Fibroblast of skin of abdomen (primary cell): ENCODE measurements at regions not wholly inside any gene's neighbourhood (a gene's known extent, or its start where the extent isn't known, plus 50 kb on each side); places are given as distances from the start of the nearest gene placed in this dataset.

Experiments used
- DNase-seq: peaks from one replicate; pipeline ENCODE4 v3.0.0-alpha.2; 2013

DNA sequence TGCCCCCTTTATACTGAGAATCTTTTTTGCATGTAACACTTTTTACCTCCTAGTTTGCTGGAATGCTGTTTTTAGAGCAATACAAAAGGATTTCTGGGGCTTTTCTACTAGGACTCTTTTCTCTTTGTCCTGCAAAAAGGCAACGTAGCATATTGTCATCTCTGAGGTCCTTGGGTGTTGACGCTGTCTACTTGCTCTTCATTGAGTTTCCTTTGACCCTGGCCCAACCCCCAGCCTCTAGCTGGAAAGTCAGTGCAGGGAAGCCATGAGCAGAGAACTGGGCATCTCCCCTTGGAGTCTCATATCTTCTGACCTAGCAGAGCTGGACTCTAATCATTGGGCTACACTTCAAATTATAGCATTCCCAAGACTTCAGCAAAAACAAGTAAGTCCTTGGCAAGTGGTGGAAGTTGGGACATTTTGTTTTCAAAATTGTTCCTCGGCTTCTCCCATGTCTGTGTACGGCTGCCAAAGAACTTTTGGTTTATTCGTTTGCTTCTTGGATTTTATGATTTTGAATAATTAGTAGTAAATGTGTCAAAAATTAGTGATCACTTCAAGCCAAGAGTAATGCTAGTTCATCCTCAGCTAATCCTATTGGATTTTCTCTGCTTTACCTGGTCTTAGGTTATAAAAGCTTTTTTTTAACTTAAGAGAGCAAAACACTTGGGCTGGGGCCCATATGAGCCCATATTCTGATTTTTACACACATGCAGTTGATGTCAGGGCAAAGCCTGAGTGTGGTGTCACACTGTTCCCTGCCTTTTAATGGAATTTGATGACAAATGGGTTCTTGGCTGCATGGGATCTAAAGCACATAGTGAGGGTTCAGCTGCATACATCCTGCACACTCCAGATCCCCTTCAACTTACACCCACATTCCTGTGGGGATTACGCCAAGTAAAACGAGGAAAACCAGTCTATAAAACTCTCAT lies 419.5 kb upstream of the C2CD4B start:
- DNase-seq: no peak

DNA sequence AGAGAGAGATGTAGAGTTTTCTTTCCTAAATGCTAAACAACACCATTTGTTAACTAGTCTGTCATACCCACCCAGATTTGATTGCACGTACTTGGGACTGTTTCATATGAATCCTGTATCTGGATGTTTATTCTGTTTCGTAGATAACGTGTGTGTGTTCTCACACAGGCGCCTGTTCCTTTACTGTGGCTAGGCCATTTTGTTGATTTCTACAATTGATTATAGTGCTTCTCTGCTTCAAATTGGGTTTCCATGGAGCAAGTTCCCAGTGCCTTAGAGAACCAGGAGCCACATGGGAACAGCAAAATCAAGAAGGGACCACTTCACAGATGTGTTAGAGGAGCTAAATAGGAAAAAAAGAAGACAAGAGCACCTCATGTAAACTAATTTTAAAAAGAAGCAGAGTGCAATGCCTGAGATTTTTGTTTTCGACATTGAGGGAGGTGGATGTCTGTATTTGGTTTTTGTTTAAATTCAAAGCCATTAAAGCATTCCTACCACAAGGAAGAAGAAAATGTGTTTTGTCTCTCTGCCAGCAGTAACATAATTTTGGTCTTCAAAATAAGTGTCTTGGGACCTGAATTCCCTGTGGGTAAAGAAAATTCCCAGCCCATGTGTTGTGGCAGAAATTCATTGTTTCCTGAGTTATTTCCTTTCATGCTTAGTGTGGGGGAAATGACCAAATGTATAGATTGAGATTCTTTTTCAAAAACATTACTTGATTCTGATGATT lies 424.0 kb upstream of the C2CD4B start:
- peak; percentile 94 for DNase-seq

DNA sequence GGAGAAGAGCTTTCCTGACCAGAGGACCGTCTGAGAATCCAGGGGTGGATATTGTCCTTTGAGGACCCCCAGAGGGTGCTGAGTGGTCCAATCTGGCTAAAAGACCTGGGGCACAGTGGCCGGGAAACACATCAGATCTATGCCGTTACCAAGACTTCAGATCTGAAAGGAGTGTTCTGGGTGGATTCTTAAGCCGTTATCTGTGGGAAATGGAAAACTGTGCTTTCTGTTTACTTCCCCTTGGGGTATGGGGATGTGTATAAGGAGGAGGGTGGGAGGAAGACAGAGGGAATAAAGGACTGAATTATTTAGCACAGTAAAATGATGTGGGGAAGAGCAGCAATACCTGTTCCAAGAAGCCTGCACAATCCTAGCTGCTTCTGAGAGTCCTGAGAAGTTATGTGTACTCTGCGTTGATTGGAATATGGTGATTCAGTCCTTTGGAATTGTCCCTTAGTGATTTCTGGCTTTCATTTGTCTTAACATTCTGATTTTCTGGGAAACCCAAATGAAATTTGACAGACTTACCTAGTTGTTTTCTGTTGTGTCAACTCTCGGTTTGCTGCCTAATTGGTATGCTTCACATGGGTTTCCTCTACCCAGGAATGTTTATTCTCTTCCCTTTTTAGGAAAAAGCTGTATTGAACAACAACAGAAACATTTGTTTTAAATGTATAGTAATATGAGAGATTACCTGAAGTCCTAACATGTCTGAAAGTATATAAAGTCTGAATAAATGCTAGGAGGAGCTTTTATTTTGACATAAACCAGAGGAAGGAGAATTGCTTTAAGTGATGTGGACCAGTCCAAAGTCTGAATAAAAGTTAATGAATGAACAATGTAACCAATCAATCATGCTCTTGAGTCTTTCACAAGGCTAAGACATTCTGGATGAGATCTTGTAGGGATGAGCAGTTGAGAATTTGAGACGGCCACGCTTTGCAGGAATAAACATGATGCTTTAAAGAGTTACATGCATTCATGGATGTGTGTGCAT lies 427.1 kb upstream of the C2CD4B start:
- peak; percentile 46 for DNase-seq

DNA sequence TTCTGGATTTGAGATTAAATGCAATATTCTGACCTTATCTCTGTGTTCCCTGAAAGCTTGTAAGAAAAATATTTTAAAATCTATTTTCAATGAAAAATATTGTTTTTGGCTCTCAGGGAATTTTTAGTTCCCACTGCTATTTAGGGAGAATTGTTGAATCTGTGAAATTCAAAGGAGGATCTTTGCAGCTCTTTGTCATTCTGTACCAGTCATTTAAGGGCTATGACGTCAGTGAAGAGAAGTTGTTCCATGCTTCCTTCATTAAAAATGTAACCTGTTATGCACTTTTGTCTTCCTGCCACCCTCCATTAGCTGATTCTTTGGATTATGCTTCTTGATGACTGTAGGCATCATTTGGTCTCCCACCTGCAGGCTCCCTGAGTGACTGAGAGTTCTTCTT lies 427.8 kb upstream of the C2CD4B start:
- no peak for DNase-seq

DNA sequence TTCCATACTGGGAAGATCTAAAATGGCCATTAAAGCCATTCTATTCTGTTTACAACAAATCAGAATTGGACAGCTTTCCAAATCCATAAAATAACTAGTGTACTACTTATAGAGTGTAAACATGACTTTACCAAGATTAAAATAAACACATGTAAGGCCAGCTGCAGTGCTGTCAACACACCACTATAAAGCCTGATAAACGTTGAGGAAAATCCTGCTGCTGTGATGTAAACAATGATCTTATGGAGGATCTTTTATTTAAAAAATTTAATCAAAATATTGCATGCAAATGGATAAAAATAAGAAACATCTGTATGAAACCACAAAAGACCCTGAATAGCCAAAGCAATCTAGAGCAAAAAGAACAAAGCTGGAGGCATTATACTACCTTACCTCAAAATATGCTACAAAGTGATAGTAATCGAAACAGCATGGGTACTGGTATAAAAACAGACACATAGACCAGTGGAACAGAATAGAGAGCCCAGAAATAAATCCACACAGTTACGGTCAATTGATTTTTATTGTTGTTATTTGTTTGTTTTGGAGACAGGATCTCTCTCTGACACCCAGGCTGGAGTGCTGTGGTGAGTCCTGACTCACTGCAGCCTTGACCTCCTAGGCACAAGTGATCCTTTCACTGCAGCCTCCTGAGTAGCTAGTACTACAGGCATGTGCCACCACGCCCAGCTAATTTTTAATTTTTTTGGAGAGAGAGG lies 428.8 kb upstream of the C2CD4B start:
- no peak for DNase-seq

DNA sequence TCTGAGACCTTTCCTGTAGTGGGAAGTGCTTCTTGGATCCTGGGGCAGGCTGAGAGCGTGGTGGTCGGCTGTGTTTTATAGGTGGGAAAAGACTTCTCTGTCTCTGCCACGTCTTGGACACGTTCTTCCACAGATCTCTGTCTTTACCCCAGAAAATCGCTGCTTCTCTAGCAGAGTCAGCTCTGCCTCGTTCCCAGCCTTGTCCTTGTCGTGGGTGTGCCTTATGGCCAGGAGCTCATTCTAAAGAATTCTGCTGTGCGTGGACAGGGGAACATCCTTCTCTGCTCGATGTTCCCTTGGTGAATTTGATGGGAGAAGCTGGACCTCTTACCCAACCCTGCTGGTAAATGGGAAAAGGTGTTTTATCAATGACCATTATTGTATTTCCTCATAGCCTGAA lies 433.1 kb upstream of the C2CD4B start:
- DNase-seq: no peak

DNA sequence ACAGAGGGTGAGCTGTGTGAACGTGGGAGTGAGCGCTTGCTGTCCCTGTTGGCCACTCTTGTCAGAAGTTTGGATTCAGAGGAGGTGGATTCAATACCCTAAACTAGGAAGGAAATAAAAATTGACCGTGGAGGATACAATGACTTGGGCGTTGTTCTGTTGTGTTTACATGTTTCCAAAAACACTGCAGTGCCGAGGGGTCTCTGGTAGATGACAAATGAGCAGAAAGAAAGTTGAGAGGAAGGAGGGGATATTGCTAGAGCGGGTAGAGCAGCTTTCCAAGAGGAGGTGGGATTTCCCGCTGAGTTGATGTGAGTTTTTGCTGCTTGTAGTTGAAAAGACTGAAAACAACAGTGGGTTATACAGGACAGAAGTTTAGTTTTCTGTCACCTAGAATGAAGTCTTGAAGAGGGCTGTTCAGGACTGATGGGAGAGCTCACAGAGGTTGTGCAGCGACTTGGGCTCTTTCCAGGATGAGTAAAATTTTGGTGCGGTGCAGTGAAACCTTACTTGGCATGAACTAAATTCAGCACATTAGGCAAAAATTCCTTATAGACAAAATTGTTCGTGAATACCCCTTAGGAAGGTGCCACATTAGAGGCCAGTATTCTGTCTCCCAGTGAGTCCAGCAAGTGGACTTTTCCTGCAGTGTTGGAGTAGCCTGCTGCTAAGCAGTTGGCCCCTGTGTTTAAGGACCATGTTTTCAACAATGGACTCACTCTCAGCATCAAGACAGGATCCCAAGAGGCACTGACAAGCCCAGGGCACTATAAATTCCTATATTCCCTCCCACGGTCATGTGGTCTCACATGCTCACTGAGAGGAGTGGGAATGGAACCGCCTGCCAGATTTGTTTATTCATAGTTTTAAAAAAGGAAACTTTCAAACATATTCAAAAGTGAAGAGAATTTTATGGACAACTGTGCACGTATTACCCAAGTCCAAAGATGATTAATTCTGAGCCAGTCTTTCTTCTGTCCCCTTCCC lies 435.0 kb upstream of the C2CD4B start:
- no peak for DNase-seq

DNA sequence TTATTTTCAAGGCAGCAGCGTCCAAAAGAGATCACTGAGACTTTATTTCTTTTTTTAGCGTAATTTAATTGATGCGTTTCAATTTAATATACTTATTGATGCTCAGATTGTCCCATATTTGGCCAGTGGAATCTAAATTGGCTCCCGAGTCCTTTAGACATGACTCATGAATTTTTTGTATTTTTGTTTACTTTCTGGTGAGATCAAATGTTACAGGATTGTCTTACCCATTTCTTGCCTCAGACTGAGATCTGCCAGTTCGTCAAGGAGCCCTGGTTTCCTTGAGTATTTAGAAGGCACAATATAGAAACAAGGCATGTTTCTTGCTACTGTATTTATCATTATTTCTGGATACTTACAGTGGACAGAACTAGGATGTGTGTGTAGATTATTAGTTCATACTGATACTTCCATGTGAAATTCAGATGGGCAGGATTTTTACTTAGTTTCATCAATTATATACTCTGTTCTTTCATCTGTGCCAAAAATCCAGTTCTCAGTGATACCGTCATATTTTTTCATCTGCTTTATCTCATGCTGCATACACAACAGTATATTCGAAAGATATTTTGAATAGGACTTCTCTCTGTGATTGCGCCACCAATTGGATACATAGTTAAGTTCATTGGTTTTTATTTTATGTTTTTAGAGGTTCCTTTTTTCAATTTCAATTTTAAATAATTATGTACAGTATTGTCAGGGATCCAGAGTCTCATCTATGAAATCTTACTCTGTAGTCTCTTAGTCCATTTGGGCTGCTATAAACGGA lies 436.9 kb upstream of the C2CD4B start:
- no peak for DNase-seq

DNA sequence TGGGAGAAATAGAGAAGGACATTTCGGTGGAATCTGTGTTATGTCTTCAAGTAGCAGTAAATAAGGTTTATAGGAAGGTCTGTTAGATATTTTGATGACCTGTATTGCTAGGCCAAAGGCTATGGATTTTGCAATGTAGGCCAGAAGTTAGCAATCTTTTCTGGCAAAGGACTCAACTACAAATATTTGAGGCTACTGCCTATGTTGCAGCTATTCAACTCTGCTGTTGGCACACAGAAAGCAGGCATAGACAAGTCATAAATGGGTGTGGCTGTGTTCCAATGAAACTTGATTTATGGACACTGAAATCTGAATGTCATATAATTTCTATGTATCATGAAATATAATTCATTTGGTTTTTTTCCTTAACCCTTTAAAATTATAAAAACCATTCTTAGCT lies 438.7 kb upstream of the C2CD4B start:
- peak; percentile 77 for DNase-seq

DNA sequence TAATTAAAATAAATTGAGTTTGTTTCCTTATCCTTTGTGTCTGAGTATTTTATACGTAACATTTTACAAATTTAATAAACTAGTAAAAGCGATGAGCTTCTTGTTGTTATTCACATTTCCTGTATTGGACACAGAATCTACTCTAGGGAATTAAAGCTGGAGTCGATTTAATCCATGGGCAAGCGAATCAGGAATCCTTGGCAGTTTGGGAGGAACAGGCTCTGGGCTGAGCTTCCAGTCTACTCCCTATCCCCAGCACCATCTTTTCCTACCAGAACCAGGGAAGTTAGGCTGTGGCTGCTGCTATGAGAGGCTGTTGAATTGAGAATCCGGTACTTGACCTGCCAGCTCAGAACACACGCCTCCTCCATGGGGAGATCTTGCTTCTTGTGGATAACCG lies 437.3 kb upstream of the TPM1 start:
- no peak for DNase-seq

DNA sequence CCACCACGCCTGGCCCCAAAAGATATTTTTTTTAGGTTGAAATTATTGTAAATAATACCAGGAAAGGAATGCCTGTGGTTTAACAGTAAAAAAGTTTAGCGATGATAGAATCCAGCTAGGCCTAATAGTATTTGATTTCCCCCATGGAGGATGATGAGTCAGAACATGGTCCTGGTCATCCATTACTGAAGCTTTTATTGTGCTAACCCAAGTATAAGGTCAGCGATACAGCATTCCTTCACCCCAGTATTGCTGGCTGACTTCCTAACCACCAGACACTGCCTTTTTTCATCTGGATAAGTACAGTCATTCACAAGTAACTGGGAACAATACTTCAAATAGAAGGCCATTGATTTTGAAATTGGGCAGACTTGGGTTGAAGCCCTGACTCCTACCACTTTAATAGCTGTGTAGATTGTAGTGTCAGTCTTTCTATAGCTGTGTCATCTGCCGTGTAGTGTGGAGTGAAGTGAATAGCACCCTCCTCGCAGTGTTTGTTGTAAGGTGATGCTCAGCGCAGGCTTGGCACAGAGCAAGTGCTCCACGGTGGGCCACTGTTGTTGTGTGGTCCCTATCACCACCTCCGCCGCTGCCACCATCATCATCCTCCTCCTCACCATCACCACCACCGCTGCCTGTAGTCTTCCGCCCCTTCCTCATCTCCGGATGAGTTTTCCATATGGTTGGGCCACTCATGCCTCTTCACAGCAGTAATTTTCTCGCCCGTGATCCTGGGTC lies 436.0 kb upstream of the TPM1 start:
- DNase-seq: peak; percentile 100

DNA sequence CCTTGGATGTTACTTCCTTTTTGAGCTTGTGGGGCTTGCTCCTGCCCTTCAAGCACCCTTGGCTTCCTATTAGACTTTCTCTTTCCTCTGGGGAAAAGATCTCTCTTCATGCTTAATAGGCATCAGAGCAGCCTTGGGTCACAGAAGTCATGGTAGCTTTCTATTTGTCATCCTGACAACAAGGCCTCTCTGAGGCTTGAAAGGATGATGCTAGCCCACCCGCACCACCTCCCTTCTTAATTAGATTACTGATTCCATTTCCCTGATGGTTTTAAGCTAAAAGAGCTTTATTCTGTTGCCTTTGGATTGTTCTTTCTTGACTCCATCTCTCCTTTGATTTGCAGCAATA lies 435.5 kb upstream of the TPM1 start:
- DNase-seq: no peak

DNA sequence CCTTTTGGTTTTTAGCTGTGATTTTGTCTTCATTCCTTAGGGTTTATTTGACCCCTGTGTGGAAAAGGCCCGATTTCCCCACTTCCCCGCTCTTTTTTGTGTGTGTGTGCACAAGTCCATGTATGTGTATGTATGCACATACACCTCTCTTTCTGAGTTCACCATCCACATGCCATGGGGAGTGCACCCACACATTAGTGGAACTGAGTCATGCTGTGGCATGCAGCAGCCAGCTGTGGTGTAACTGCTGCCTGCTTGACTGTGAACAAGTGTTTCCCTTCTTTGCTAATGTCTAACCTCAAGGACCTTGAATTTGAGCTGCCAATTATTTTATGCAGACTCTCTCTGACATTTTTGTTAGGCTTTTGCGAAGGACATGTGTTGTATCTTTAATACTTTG lies 434.9 kb upstream of the TPM1 start:
- DNase-seq: peak; percentile 70

DNA sequence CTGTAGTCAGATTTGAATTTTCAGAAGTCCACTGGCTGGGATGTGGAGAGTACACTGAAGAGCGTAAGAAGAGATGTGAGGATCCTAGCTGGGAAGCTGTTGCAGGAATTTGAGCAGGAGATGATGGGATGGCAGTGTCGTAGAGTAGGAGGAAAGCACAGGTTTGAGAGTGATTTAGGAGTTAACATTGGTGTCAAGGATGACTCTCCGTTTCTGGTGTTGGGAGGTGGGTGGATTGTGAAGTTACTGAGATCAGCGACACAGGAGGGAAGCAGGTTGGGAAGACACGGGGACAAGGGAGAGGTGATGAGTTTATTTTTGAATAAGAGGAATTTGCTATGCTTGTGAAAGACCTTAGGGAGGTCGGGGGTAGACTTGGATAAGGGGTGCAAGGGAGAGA lies 434.2 kb upstream of the TPM1 start:
- DNase-seq: no peak

DNA sequence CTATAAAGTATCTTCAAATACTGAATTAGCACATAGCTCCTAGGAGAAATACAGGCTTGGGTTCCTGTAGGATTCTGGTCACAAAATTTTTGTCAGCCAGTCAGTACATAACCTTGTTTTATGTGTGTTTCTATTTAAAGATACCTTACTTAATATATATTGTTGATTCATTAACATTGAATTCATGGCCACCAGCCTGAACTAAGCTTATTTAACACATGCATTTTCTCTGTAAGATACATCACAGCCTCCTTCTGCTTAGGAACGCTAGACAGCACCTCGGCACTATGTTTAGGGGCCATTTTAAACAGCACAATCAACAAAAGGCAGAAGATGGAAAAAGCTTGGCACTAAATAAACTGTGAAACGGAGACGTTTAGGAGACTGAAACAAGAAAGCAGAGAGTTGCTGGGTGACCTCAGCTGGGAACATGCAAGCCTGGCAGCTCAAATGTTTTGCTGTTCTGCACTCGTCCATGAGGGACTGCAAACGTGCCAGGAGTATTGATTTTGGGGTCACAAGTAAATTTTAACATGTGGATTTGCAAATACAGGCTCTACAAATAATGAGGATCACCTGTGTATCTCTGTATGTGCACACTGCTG lies 432.2 kb upstream of the TPM1 start:
- no peak for DNase-seq

DNA sequence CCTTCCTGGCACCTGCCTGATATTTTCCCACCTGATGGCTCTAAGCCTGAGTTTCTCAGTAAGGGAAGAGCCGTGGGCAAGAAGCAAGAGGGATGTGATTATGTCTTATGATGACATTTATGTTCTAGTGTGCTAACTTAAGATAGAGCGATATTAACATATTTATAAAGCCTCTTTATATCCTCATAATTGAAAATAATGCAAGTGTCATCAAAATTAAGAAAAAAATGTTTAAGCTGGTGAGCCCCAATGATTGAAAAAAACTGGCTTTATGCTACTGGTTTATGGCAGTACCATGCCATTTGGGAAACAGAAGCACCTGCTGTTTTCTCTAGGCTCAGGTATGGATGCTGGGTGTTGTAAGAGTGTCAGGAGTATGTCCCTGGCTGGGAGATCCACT lies 431.5 kb upstream of the TPM1 start:
- DNase-seq: no peak

DNA sequence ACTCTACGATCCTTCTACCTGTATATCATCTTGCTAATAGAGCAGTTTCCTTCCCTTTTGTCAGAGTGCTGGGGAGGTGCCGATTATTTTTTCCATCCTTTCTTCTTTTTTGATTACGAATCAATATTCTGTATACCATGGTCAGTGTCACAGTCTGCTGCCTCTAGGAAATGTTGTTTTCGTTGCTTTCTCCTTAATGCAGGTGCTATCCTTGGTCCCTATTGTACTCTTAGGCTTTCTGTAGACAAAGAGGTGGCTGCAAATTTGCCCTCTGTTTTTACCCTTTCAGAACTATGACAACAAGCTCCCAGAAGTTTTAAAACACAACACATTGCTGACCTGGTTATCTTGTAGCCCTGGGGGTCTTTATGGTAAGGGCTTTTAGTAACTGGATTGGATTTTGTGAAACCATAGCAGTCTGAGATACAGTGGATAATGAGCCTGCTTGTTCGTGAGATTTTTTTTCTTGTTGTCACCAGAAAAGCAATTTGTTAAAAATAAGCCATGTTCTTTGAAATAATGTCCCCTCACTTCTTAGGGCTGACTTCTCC lies 430.3 kb upstream of the TPM1 start:
- no peak for DNase-seq

DNA sequence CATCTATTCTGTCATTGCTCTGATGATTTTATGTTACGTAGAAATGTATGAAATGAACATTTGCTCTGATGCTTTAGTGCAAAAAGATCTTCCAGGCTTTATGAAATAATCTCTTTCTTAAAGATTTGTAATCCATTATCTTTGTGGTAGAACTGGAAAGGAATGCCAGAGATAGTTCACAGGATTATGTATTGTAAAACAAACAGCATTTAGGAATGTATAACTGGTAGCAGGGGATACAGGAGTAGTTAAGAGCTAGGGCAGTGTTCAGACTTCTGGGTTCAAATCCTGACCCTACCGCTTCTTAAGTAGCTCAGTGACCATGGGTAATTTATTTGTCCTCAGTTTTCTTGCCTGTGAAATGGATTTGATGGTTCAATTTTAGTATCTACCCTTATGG lies 429.8 kb upstream of the TPM1 start:
- DNase-seq: peak; percentile 34

DNA sequence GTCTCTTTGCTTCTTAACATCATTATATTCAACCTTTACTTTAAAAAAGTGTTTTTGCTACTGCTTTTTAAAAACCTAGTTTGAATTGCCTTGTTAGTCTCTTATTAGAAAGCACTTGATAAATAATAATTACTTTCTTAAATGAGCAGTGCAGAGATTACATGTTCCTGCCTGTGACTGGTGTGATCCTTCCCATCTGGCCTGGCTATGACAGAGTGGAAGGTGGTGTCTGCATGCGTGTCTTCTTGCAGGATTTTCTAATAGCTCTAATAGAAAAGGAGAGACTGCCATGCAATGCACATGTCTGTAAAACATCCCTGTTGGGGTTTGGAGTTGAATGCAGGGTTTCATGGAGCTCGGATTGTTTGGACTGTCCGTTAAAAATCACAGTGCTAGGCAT lies 425.8 kb upstream of the TPM1 start:
- no peak for DNase-seq
